Vagina (tissue), 2 donors: ENCODE measurements at regions not wholly inside any gene's neighbourhood (a gene's known extent, or its start where the extent isn't known, plus 50 kb on each side); places are given as distances from the start of the nearest gene placed in this dataset.

Source experiments
- POLR2A ChIP-seq, 2 donors: fragments of 450-650 bp; IDR thresholded peaks; one replicate each; pipeline ENCODE4 v1.6.1; 2017; ENCODE audit warnings: antibody characterized with exemption in 2 of 2, mild to moderate bottlenecking in 2 of 2, moderate library complexity in 2 of 2
- POLR2AphosphoS5 ChIP-seq, 2 donors: sonication (generic); formaldehyde crosslinking; IDR thresholded peaks; one replicate each; pipeline ENCODE4 v1.9.0; 2017; ENCODE audit warnings: antibody characterized with exemption in 2 of 2, mild to moderate bottlenecking in 2 of 2, low read depth in 1 of 2; ENCODE audit not compliant: insufficient read depth in 1 of 2
- TF ChIP-seq, protein P1 (sequence below), 3 experiments: fragments of 450-650 bp in 2 of 3; fragments of 200-600 bp in 1 of 3; sonication (generic) in 1 of 3; IDR thresholded peaks; one replicate each; pipeline ENCODE4 v1.5.1; 2017 to 2019; ENCODE audit warnings: antibody characterized with exemption in 3 of 3, mild to moderate bottlenecking in 2 of 3, moderate library complexity in 2 of 3

DNA sequence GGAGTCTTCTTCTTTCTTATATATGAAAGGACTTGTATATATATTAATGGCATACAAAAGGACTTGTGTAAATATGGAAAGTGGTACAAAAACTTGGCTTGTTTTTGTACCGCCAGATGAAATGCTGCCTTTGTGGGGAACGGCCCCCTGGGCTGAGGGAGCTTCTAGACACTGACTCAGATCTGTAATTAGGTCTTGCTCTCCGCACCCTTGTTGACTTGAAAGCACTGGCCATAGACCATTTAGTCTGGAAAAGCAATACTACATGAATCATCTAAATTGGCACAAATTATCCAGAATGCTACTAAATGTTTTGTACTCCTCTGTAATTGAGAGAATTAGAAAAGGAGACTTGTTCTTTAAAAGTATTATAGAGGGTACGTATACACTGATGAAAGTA, 399.9 kb upstream of the RGS6 start:
- TF ChIP-seq, protein P1, sequence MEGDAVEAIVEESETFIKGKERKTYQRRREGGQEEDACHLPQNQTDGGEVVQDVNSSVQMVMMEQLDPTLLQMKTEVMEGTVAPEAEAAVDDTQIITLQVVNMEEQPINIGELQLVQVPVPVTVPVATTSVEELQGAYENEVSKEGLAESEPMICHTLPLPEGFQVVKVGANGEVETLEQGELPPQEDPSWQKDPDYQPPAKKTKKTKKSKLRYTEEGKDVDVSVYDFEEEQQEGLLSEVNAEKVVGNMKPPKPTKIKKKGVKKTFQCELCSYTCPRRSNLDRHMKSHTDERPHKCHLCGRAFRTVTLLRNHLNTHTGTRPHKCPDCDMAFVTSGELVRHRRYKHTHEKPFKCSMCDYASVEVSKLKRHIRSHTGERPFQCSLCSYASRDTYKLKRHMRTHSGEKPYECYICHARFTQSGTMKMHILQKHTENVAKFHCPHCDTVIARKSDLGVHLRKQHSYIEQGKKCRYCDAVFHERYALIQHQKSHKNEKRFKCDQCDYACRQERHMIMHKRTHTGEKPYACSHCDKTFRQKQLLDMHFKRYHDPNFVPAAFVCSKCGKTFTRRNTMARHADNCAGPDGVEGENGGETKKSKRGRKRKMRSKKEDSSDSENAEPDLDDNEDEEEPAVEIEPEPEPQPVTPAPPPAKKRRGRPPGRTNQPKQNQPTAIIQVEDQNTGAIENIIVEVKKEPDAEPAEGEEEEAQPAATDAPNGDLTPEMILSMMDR (IDR thresholded peaks at IDR 0.05): no peak
- TF ChIP-seq POLR2A (IDR thresholded peaks at IDR 0.05): no peak
- no peak for TF ChIP-seq POLR2AphosphoS5 (IDR thresholded peaks at IDR 0.05; ENCODE audit: insufficient read depth in 1 of 2, low read depth in 1 of 2)
